ENCODE measurements at regions not wholly inside any gene's neighbourhood (a gene's known extent, or its start where the extent isn't known, plus 50 kb on each side); places are given as distances from the start of the nearest gene placed in this dataset.

GRCh38 chr2:220876080-220876824 lies 695.9 kb downstream of the EPHA4 start:
- Histone ChIP-seq H3K9me3 (no peaks in the 10 kb centered on the region), H3K27me3 (ENCODE audit: low read depth) (no peaks in the 10 kb centered on the region), H3K36me3 (replicated peaks) (no peaks in the 10 kb centered on the region), H3K4me3 (no peak overlapping the region), H3K4me1 (no peaks in the 10 kb centered on the region)
- no peak for DNase-seq (ENCODE audit: low spot score in 2 of 2)
- in situ Hi-C loops (cut with MboI; ENCODE audit: low sequenced_read_pairs): no loop called here

GRCh38 chr2:220877491-220877890 lies 694.6 kb downstream of the EPHA4 start:
- H3K36me3 ChIP-seq (replicated peaks): no peaks in the 10 kb centered on the region
- no peaks in the 10 kb centered on the region for H3K9me3 ChIP-seq
- no peaks in the 10 kb centered on the region for H3K27me3 ChIP-seq (ENCODE audit: low read depth)
- H3K4me3 ChIP-seq: no peak overlapping the region
- in situ Hi-C loops (cut with MboI; ENCODE audit: low sequenced_read_pairs): no loop called here
- no peaks in the 10 kb centered on the region for H3K4me1 ChIP-seq
- DNase-seq (ENCODE audit: low spot score in 2 of 2): no peak

DNA sequence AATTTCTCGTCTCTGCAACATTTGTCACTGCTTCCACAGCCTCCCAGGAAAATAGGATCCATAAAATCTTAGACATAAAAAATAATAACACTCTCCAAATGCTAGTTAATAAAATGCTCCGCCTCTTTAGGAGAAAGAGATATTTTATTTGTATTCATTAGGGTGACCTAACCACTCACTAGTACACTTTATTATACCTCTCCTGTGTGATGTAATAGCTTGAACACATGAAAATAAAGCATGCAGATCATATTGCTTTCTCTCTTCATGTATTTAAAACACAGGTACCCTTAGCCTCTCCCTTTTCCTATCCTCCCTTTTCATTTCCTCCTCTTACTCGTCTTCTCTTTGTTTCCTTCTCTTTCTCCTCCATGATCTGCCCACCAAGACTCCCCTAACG lies 694.2 kb downstream of the EPHA4 start:
- no peak for DNase-seq (ENCODE audit: low spot score in 2 of 2)
- Histone ChIP-seq H3K4me3 (no peak overlapping the region), H3K9me3 (no peaks in the 10 kb centered on the region), H3K27me3 (ENCODE audit: low read depth) (no peaks in the 10 kb centered on the region), H3K36me3 (replicated peaks) (no peaks in the 10 kb centered on the region), H3K4me1 (no peaks in the 10 kb centered on the region)
- in situ Hi-C loops (cut with MboI; ENCODE audit: low sequenced_read_pairs): no loop called here

DNA sequence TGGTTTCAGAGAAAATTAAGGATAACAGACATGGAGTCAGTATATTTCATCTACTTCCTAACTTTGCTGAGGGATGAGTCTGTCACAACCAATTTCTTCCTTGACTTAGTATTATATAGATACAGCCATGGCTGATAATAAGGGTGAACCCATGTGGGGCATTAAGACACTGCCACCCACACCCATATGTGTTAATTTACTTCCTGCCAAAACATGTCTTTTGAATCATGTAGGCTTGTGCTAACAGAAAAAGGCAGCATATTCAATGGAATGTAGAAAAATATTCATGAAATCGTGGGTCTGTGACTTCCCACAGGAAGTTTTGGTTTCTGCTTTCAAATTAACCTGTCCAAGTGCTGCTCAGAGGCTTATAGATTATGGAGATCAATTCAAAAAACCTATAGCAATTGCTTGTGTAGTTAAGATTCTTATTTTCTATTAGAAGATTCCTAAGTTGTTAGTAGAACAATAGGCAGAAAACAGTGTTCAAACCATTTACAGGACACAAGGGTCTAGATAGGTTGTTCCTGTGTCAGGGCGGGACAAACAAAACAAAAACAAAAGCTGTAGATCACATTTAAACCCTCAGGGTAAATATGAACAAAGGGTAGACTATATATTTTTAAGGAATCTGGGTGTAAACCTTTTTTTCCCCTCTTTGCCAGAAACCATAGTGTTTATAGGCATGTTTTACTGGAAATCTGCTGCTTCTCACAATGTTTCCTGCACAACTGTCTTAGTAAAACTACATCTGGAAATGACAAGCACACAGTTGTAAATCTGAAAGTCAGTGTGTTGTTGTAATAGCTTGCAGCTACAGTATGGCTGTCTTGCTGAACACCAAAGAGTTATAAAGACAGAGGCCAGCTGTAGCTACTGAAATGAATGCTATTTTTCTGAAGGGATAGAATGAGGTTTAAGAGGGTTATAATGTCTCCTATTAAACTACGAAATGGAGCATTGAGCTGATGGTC lies 691.2 kb downstream of the EPHA4 start:
- Histone ChIP-seq H3K4me1 (no peaks in the 10 kb centered on the region), H3K9me3 (no peaks in the 10 kb centered on the region), H3K4me3 (no peak overlapping the region), H3K36me3 (replicated peaks) (no peaks in the 10 kb centered on the region), H3K27me3 (ENCODE audit: low read depth) (no peaks in the 10 kb centered on the region)
- in situ Hi-C loops (cut with MboI; ENCODE audit: low sequenced_read_pairs): no loop called here
- DNase-seq (ENCODE audit: low spot score in 2 of 2): no peak

DNA sequence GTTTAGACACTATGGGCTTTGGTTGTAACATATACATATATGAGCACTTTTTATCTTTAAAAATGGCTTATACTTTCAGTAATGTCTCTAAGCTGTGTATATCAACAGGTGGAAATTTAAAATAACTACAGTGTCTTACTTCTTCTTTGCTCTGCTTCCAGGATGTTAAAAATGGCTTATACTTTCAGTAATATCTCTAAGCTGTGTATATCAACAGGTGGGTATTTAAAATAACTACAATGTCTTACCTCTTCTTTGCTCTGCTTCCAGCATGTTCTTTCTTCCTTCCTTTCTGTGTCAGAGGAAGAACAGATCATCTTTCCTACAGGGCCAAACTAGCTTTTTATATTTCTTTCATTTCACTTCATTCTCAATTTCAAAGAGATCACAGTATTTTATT lies 689.6 kb downstream of the EPHA4 start:
- in situ Hi-C loops (cut with MboI; ENCODE audit: low sequenced_read_pairs): no loop called here
- no peaks in the 10 kb centered on the region for H3K27me3 ChIP-seq (ENCODE audit: low read depth)
- DNase-seq (ENCODE audit: low spot score in 2 of 2): no peak
- H3K4me3 ChIP-seq: no peak overlapping the region
- no peaks in the 10 kb centered on the region for H3K36me3 ChIP-seq (replicated peaks)
- H3K4me1 ChIP-seq: peaks cover 6% of the 10 kb centered on the region; the same call in 1 of the 2 replicates
- H3K9me3 ChIP-seq: no peaks in the 10 kb centered on the region

- Histone ChIP-seq H3K4me1 (peaks cover 6% of the 10 kb centered on the region; the same call in 1 of the 2 replicates), H3K4me3 (no peak overlapping the region), H3K36me3 (replicated peaks) (no peaks in the 10 kb centered on the region), H3K9me3 (no peaks in the 10 kb centered on the region), H3K27me3 (ENCODE audit: low read depth) (no peaks in the 10 kb centered on the region)
- no peak for DNase-seq (ENCODE audit: low spot score in 2 of 2)
- in situ Hi-C loops (cut with MboI; ENCODE audit: low sequenced_read_pairs): no loop called here
These were observed 686.5 kb downstream of the EPHA4 start for GRCh38 chr2:220885593-220885992.

GRCh38 chr2:220887271-220887870 lies 684.7 kb downstream of the EPHA4 start:
- in situ Hi-C loops (cut with MboI; ENCODE audit: low sequenced_read_pairs): no loop called here

GRCh38 chr2:220887876-220888275 lies 684.2 kb downstream of the EPHA4 start:
- Histone ChIP-seq H3K36me3 (replicated peaks) (no peaks in the 10 kb centered on the region), H3K9me3 (no peaks in the 10 kb centered on the region), H3K27me3 (ENCODE audit: low read depth) (no peaks in the 10 kb centered on the region), H3K4me1 (peaks cover 6% of the 10 kb centered on the region; the same call in 1 of the 2 replicates), H3K4me3 (no peak overlapping the region)
- in situ Hi-C loops (cut with MboI; ENCODE audit: low sequenced_read_pairs): no loop called here
- DNase-seq (ENCODE audit: low spot score in 2 of 2): no peak

More at GRCh38 chr2:220887271-220887870, 684.7 kb downstream of the EPHA4 start:
- H3K36me3 ChIP-seq (replicated peaks): no peaks in the 10 kb centered on the region
- no peak overlapping the region for H3K4me3 ChIP-seq
- no peaks in the 10 kb centered on the region for H3K9me3 ChIP-seq
- H3K27me3 ChIP-seq (ENCODE audit: low read depth): no peaks in the 10 kb centered on the region
- peaks cover 6% of the 10 kb centered on the region; the same call in 1 of the 2 replicates for H3K4me1 ChIP-seq
- DNase-seq (ENCODE audit: low spot score in 2 of 2): no peak

DNA sequence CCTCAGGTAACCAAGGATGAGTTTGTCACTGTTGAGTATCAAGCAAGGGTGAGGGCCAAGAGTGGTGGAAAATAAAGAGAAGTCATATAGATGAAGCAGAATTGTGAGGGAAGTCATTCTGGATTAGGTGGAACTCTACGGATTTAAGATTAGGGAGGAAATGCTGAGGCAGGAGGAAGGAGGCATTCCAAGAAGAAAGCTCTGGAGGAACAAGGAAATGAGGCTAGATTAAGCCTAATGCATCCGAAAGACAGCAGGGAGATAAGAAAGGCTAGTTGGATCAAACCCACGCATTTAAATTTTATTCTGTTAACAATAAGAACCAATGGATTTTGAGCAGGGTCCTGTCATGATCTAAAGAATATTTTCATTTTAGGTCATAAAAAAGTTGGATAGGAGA lies 681.2 kb downstream of the EPHA4 start:
- no peak for DNase-seq (ENCODE audit: low spot score in 2 of 2)
- no peaks in the 10 kb centered on the region for H3K9me3 ChIP-seq
- H3K27me3 ChIP-seq (ENCODE audit: low read depth): no peaks in the 10 kb centered on the region
- no peaks in the 10 kb centered on the region for H3K36me3 ChIP-seq (replicated peaks)
- in situ Hi-C loops (cut with MboI; ENCODE audit: low sequenced_read_pairs): no loop called here
- peaks cover 6% of the 10 kb centered on the region; the same call in 1 of the 2 replicates for H3K4me1 ChIP-seq
- no peak overlapping the region for H3K4me3 ChIP-seq

DNA sequence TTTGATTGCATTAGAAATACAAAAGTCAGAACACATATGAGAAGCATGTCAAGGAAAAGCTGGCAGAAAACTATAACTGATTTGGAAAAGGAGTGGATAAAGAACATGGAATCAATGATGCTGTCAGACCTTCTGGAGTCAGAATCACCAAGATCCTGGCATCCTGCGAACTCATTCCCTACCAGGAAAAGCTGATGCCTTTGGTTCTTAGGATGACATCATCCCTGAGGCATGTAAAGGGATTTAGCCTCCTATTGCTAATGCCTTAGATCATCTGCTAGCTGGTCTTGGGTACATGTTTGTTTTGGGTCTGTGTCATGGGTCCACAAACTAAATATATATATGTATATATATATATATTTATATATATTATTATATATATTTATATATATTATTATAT lies 680.7 kb downstream of the EPHA4 start:
- Histone ChIP-seq H3K9me3 (no peaks in the 10 kb centered on the region), H3K4me3 (no peak overlapping the region), H3K4me1 (peaks cover 5% of the 10 kb centered on the region; the same call in 1 of the 2 replicates), H3K36me3 (replicated peaks) (no peaks in the 10 kb centered on the region), H3K27me3 (ENCODE audit: low read depth) (no peaks in the 10 kb centered on the region)
- DNase-seq (ENCODE audit: low spot score in 2 of 2): no peak
- in situ Hi-C loops (cut with MboI; ENCODE audit: low sequenced_read_pairs): no loop called here

DNA sequence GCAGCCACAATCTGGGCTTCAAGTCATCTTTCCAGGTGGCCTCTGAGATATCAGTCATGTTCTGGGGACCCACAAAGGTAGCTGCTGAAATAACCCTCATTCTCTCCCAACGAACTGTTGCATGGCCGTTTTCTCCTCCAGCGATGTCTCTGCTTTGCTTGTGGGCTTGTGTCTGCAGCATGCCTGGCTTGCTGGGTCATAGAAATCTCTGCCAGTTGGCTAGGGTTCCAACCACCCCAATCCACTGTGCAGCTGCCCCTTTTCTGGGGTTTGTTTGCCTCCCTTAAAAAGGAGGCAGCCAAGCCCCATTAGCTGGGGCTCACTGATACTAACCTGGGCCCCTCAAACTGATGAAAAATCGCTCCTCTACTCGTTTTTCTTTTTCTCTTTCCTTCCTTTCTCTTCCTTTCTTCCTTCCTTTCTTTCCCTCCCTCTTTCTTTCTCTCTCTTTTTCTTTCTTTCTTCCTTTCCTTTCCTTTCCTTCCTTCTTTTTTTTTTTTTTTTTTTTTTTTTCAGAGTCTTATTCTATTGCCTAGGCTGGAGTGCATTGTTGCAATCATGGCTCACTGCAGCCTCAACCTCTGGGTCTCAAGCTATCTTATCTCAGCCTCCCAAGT lies 680.0 kb downstream of the EPHA4 start:
- no peaks in the 10 kb centered on the region for H3K36me3 ChIP-seq (replicated peaks)
- in situ Hi-C loops (cut with MboI; ENCODE audit: low sequenced_read_pairs): no loop called here
- H3K27me3 ChIP-seq (ENCODE audit: low read depth): no peaks in the 10 kb centered on the region; the same call in 1 of the 2 replicates
- H3K9me3 ChIP-seq: no peaks in the 10 kb centered on the region
- DNase-seq (ENCODE audit: low spot score in 2 of 2): no peak
- H3K4me3 ChIP-seq: no peak overlapping the region
- no peaks in the 10 kb centered on the region for H3K4me1 ChIP-seq

DNA sequence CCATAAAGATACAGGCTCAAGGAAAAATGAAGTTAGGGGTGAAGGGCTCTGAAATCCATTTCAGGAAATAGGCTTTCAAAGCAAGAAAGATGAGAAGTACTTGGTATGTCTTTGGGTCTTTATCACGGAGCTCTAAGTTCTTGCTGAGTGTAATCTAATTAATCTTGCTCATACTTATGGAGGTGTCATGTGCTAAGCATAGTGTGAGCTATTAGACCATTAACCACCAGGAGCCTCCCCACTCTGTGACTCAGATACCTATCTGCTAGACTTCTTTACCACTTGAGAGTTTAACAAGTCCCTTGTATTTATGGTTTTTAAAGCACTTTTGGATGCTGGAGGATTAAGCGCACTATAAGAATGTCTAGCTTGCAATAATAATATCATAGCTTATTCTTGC lies 678.7 kb downstream of the EPHA4 start:
- in situ Hi-C loops (cut with MboI; ENCODE audit: low sequenced_read_pairs): no loop called here
- no peak for DNase-seq (ENCODE audit: low spot score in 2 of 2)

DNA sequence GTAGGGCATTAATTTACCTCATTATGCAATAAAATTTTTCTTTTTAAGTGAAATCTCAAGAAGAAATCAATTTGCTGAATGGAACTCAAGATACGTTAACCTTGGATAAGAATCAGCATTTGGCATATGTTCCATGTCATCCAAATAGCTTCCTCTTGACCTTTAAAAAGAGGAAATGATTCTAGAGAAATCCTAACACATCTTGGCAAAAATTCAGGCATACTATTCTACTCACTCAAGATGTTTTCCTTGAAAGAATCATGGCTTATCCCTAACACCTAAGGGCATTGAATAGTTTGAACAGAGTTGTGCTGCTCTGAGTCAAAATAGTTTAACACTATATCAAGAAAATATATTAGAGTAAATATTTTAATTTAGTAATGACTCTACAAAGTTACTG lies 678.0 kb downstream of the EPHA4 start:
- no peak for DNase-seq (ENCODE audit: low spot score in 2 of 2)
- H3K27me3 ChIP-seq (ENCODE audit: low read depth): no peaks in the 10 kb centered on the region; the same call in 1 of the 2 replicates
- H3K4me1 ChIP-seq: no peaks in the 10 kb centered on the region
- no peaks in the 10 kb centered on the region for H3K36me3 ChIP-seq (replicated peaks)
- no peak overlapping the region for H3K4me3 ChIP-seq
- H3K9me3 ChIP-seq: no peaks in the 10 kb centered on the region
- in situ Hi-C loops (cut with MboI; ENCODE audit: low sequenced_read_pairs): no loop called here

More for the DNA sequence above, 678.7 kb downstream of the EPHA4 start:
- no peaks in the 10 kb centered on the region for H3K36me3 ChIP-seq (replicated peaks)
- H3K4me3 ChIP-seq: no peak overlapping the region
- H3K4me1 ChIP-seq: no peaks in the 10 kb centered on the region
- H3K9me3 ChIP-seq: no peaks in the 10 kb centered on the region
- no peaks in the 10 kb centered on the region; the same call in 1 of the 2 replicates for H3K27me3 ChIP-seq (ENCODE audit: low read depth)

All from HAP-1 (cell line).